Neural cell (in vitro differentiated cells): ENCODE measurements at regions not wholly inside any gene's neighbourhood (a gene's known extent, or its start where the extent isn't known, plus 50 kb on each side); places are given as distances from the start of the nearest gene placed in this dataset.

Experiments used
- H2AFZ ChIP-seq: fragments of 200-600, 300-800 bp; sonication (generic), shearing (Covaris generic); 2 replicates; pipeline ENCODE4 v1.6.0; 2014; ENCODE audit warnings: low read depth, mild to moderate bottlenecking, antibody characterized with exemption, low read length, moderate library complexity
- H3F3A ChIP-seq: fragments of 200-600 bp; shearing (Covaris generic); 2 replicates; pipeline ENCODE4 v1.6.1; 2016; ENCODE audit warnings: mild to moderate bottlenecking, moderate library complexity, mixed read lengths, antibody characterized with exemption, low read length; ENCODE audit not compliant: insufficient read depth, poor library complexity, severe bottlenecking
- H3K27ac ChIP-seq: fragments of 200-600, 300-800 bp; sonication (generic), shearing (Covaris generic); 2 replicates; pipeline ENCODE4 v1.5.1; 2014; ENCODE audit warnings: mild to moderate bottlenecking, low read length, moderate library complexity
- H3K27me3 ChIP-seq: fragments of 300-800, 200-600 bp; sonication (generic), shearing (Covaris generic); 2 replicates; pipeline ENCODE4 v1.6.0; 2014; ENCODE audit warnings: mild to moderate bottlenecking, low read depth, low read length, moderate library complexity; ENCODE audit not compliant: insufficient read depth
- H3K36me3 ChIP-seq: fragments of 300-800, 200-600 bp; sonication (generic), shearing (Covaris generic); 2 replicates; pipeline ENCODE4 v1.5.1; 2014; ENCODE audit warnings: mild to moderate bottlenecking, antibody characterized with exemption, low read length, moderate library complexity; ENCODE audit not compliant: insufficient read depth
- H3K4me2 ChIP-seq: fragments of 300-800, 200-600 bp; sonication (generic), shearing (Covaris generic); 2 replicates; pipeline ENCODE4 v1.6.0; 2014; ENCODE audit warnings: mild to moderate bottlenecking, low read length
- H3K4me3 ChIP-seq: fragments of 300-800, 200-600 bp; sonication (generic), shearing (Covaris generic); 2 replicates; pipeline ENCODE4 v1.5.1; 2014; ENCODE audit warnings: mild to moderate bottlenecking, low read length, moderate library complexity
- H3K79me2 ChIP-seq: fragments of 200-600 bp; shearing (Covaris generic); replicated peaks from 2 replicates; pipeline ENCODE4 v1.6.0; 2014; ENCODE audit warnings: mild to moderate bottlenecking, low read length, moderate library complexity; ENCODE audit not compliant: insufficient read depth
- H3K9ac ChIP-seq: fragments of 300-800, 200-600 bp; sonication (generic), shearing (Covaris generic); 2 replicates; pipeline ENCODE4 v1.6.1; 2016; ENCODE audit warnings: mild to moderate bottlenecking, low read length, mixed read lengths
- H3K9me2 ChIP-seq: fragments of 200-600 bp; shearing (Covaris generic); 2 replicates; pipeline ENCODE4 v1.6.1; 2016; ENCODE audit warnings: mild to moderate bottlenecking, low read length, mixed read lengths; ENCODE audit not compliant: insufficient read depth
- H3K9me3 ChIP-seq: fragments of 200-600, 300-800 bp; sonication (generic), shearing (Covaris generic); 2 replicates; pipeline ENCODE4 v1.6.1; 2016; ENCODE audit warnings: mild to moderate bottlenecking, mixed run types, low read length, moderate library complexity, mixed read lengths
- H4K20me1 ChIP-seq: fragments of 200-600 bp; shearing (Covaris generic); 2 replicates; pipeline ENCODE4 v1.6.1; 2016; ENCODE audit warnings: mild to moderate bottlenecking, mixed run types; ENCODE audit not compliant: insufficient read depth
- CTCF ChIP-seq: fragments of 450-650 bp; IDR thresholded peaks from 2 replicates; pipeline ENCODE4 v1.5.1; 2014; ENCODE audit warnings: antibody characterized with exemption, mild to moderate bottlenecking, moderate library complexity; ENCODE audit not compliant: poor library complexity, severe bottlenecking
- EP300 ChIP-seq: fragments of 450-650 bp; conservative IDR thresholded peaks from 2 replicates; pipeline ENCODE4 v1.6.1; 2014; ENCODE audit warnings: antibody characterized with exemption, mild to moderate bottlenecking, moderate library complexity; ENCODE audit not compliant: poor library complexity, severe bottlenecking
- EZH2 ChIP-seq: fragments of 200-600, 300-800 bp; shearing (Covaris generic), sonication (generic); IDR thresholded peaks from 2 replicates; pipeline ENCODE4 v1.6.1; 2014; ENCODE audit warnings: antibody characterized with exemption, low read length, borderline replicate concordance, mild to moderate bottlenecking; ENCODE audit not compliant: insufficient read depth, poor library complexity, severe bottlenecking
- MXI1 ChIP-seq: fragments of 450-650 bp; conservative IDR thresholded peaks from 2 replicates; pipeline ENCODE4 v1.6.1; 2014; ENCODE audit warnings: antibody characterized with exemption, mild to moderate bottlenecking; ENCODE audit not compliant: poor library complexity, severe bottlenecking
- POLR2AphosphoS5 ChIP-seq: IDR thresholded peaks from 2 replicates; pipeline ENCODE4 v1.6.1; 2012
- RAD21 ChIP-seq: fragments of 450-650 bp; conservative IDR thresholded peaks from 2 replicates; pipeline ENCODE4 v1.6.1; 2014; ENCODE audit warnings: antibody characterized with exemption, mild to moderate bottlenecking, moderate library complexity
- REST ChIP-seq: IDR thresholded peaks from 2 replicates; pipeline ENCODE4 v1.6.1; 2012; ENCODE audit warnings: borderline replicate concordance
- SMC3 ChIP-seq: fragments of 450-650 bp; conservative IDR thresholded peaks from 2 replicates; pipeline ENCODE4 v1.6.1; 2014; ENCODE audit warnings: antibody characterized with exemption, mild to moderate bottlenecking, moderate library complexity; ENCODE audit not compliant: poor library complexity
- TAF1 ChIP-seq: IDR thresholded peaks from 2 replicates; pipeline ENCODE4 v1.6.1; 2012; ENCODE audit warnings: low read depth

- H3K9ac ChIP-seq, result no peak overlapping the region
- H3K4me3 ChIP-seq, result no peak overlapping the region
- H3K4me2 ChIP-seq, result no peak overlapping the region
- H3K27ac ChIP-seq, result no peak overlapping the region
- TF ChIP-seq MXI1 (no peak), SMC3 (no peak), REST (no peak), EP300 (no peak), CTCF (no peak), POLR2AphosphoS5 (no peak), EZH2 (no peak), TAF1 (no peak), RAD21 (no peak)
- no peaks in the 10 kb centered on the region for H3K9me2 ChIP-seq
- no peaks in the 10 kb centered on the region for H3F3A ChIP-seq
- H3K36me3 ChIP-seq, result no peaks in the 10 kb centered on the region
- H3K27me3 ChIP-seq, result no peaks in the 10 kb centered on the region
- no peaks in the 10 kb centered on the region for H3K9me3 ChIP-seq
- H3K79me2 ChIP-seq, result no peaks in the 10 kb centered on the region
- H4K20me1 ChIP-seq, result no peaks in the 10 kb centered on the region
- no peak overlapping the region for H2AFZ ChIP-seq
Observed at GRCh38 chr10:4121502-4122380, 336.7 kb upstream of the KLF6 start.

- H2AFZ ChIP-seq, result no peak overlapping the region
- H3K27ac ChIP-seq, result no peak overlapping the region
- H4K20me1 ChIP-seq, result no peaks in the 10 kb centered on the region
- no peaks in the 10 kb centered on the region for H3K36me3 ChIP-seq
- no peak overlapping the region for H3K9ac ChIP-seq
- H3K9me3 ChIP-seq, result no peaks in the 10 kb centered on the region
- no peak overlapping the region for H3K4me2 ChIP-seq
- no peaks in the 10 kb centered on the region for H3F3A ChIP-seq
- TF ChIP-seq REST, result no peak
- TF ChIP-seq CTCF, result no peak
- no peak for TF ChIP-seq MXI1
- no peak for TF ChIP-seq TAF1
- TF ChIP-seq RAD21, result no peak
- TF ChIP-seq POLR2AphosphoS5, result no peak
- no peak overlapping the region for H3K4me3 ChIP-seq
- H3K27me3 ChIP-seq, result no peaks in the 10 kb centered on the region
- H3K9me2 ChIP-seq, result no peaks in the 10 kb centered on the region
- H3K79me2 ChIP-seq, result no peaks in the 10 kb centered on the region
Observed at GRCh38 chr10:4120096-4120853, 335.3 kb upstream of the KLF6 start.
